Endothelial cell (in vitro differentiated cells): ENCODE measurements at regions not wholly inside any gene's neighbourhood (a gene's known extent, or its start where the extent isn't known, plus 50 kb on each side); places are given as distances from the start of the nearest gene placed in this dataset.
A peak's percentile ranks its signal among the peaks of the same experiment; 100 is the strongest.

Experiments
- DNase-seq: peaks from one replicate; pipeline ENCODE4 v3.0.0; 2021; ENCODE audit warnings: low spot score
- H3K27ac Mint-ChIP-seq: one replicate; pipeline ENCODE4 v1.8.0; 2021; ENCODE audit warnings: mixed read lengths, inconsistent platforms; ENCODE audit not compliant: unreplicated experiment
- H3K27me3 Mint-ChIP-seq: one replicate; pipeline ENCODE4 v1.8.0; 2021; ENCODE audit warnings: mild to moderate bottlenecking, moderate library complexity, mixed read lengths, inconsistent platforms; ENCODE audit not compliant: unreplicated experiment
- H3K36me3 Mint-ChIP-seq: one replicate; pipeline ENCODE4 v1.8.0; 2021; ENCODE audit warnings: mild to moderate bottlenecking, low read depth, mixed read lengths, inconsistent platforms; ENCODE audit not compliant: unreplicated experiment
- H3K4me1 Mint-ChIP-seq: one replicate; pipeline ENCODE4 v1.8.0; 2021; ENCODE audit warnings: mild to moderate bottlenecking, mixed read lengths, inconsistent platforms; ENCODE audit not compliant: unreplicated experiment
- H3K4me3 Mint-ChIP-seq: one replicate; pipeline ENCODE4 v1.8.0; 2021; ENCODE audit warnings: mild to moderate bottlenecking, mixed read lengths, inconsistent platforms; ENCODE audit not compliant: unreplicated experiment
- H3K9me3 Mint-ChIP-seq: one replicate; pipeline ENCODE4 v1.8.0; 2021; ENCODE audit warnings: mixed read lengths, inconsistent platforms; ENCODE audit not compliant: unreplicated experiment
- CTCF ChIP-seq: fragments of 200-600 bp; sonication (generic); IDR thresholded peaks from one replicate; pipeline ENCODE4 v1.5.0; 2021; ENCODE audit warnings: antibody characterized with exemption; ENCODE audit not compliant: unreplicated experiment

GRCh38 chrX:118183606-118184005 is 67.0 kb upstream of the KLHL13 start:
- H3K27me3 Mint-ChIP-seq: no peaks in the 10 kb centered on the region
- H3K4me3 Mint-ChIP-seq: no peak overlapping the region
- TF ChIP-seq CTCF: peak; percentile 37
- no peaks in the 10 kb centered on the region for H3K9me3 Mint-ChIP-seq
- DNase-seq: no peak
- peaks cover 7% of the 10 kb centered on the region for H3K4me1 Mint-ChIP-seq
- no peak overlapping the region for H3K27ac Mint-ChIP-seq
- H3K36me3 Mint-ChIP-seq: no peaks in the 10 kb centered on the region

- Mint-ChIP-seq H3K27me3 (no peaks in the 10 kb centered on the region), H3K36me3 (no peaks in the 10 kb centered on the region), H3K27ac (no peak overlapping the region), H3K4me3 (no peak overlapping the region), H3K4me1 (no peaks in the 10 kb centered on the region), H3K9me3 (no peaks in the 10 kb centered on the region)
- no peak for DNase-seq
- no peak for TF ChIP-seq CTCF
These were observed 70.5 kb upstream of the KLHL13 start for GRCh38 chrX:118187100-118187499.

GRCh38 chrX:118189000-118189399 is 72.4 kb upstream of the KLHL13 start:
- no peaks in the 10 kb centered on the region for H3K27me3 Mint-ChIP-seq
- no peak overlapping the region for H3K4me3 Mint-ChIP-seq
- H3K36me3 Mint-ChIP-seq: no peaks in the 10 kb centered on the region
- H3K27ac Mint-ChIP-seq: no peak overlapping the region
- no peak for TF ChIP-seq CTCF
- no peak for DNase-seq
- H3K4me1 Mint-ChIP-seq: no peaks in the 10 kb centered on the region
- H3K9me3 Mint-ChIP-seq: no peaks in the 10 kb centered on the region

GRCh38 chrX:118189628-118190027 is 73.0 kb upstream of the KLHL13 start:
- no peak for DNase-seq
- H3K9me3 Mint-ChIP-seq: no peaks in the 10 kb centered on the region
- H3K27me3 Mint-ChIP-seq: no peaks in the 10 kb centered on the region
- H3K4me3 Mint-ChIP-seq: no peak overlapping the region
- no peaks in the 10 kb centered on the region for H3K36me3 Mint-ChIP-seq
- H3K4me1 Mint-ChIP-seq: no peaks in the 10 kb centered on the region
- TF ChIP-seq CTCF: no peak
- H3K27ac Mint-ChIP-seq: no peak overlapping the region

- DNase-seq: no peak
- Mint-ChIP-seq H3K27me3 (no peaks in the 10 kb centered on the region), H3K4me3 (no peak overlapping the region), H3K27ac (no peak overlapping the region), H3K9me3 (no peaks in the 10 kb centered on the region), H3K4me1 (no peaks in the 10 kb centered on the region), H3K36me3 (no peaks in the 10 kb centered on the region)
- TF ChIP-seq CTCF: no peak
These were observed 81.1 kb upstream of the KLHL13 start for GRCh38 chrX:118197730-118198129.
